GM12878 (cell line): ENCODE measurements at regions not wholly inside any gene's neighbourhood (a gene's known extent, or its start where the extent isn't known, plus 50 kb on each side); places are given as distances from the start of the nearest gene placed in this dataset.

Source experiments
- ATAC-seq: fragments of 200-7000 bp; cut with Tn5 transposase; 3 replicates; pipeline ENCODE4 v1.9.1; 2020; ENCODE audit warnings: mild to moderate bottlenecking, moderate library complexity
- BruUV-seq: library from RNA; stranded (reverse); fragments of 400-500 nt; replicated peaks from 2 replicates; lab custom pipeline; 2021; lab: Mats Ljungman, UMichigan
- CTCF ChIA-PET: fragments of 300-600 bp; sonication (Branson Sonifier 250); formaldehyde crosslinking; extraction: SDS; loops from one replicate; lab custom pipeline; 2021; ENCODE audit warnings: inconsistent platforms; lab: Yijun Ruan, JAX
- POLR2A ChIA-PET: fragments of 350-600 bp; formaldehyde crosslinking; extraction: SDS; loops from one replicate; lab custom pipeline; 2021; ENCODE audit warnings: inconsistent platforms; lab: Charles Lee
- RAD21 ChIA-PET: fragments of 300-600 bp; sonication (Branson Sonifier 250); formaldehyde crosslinking; loops from one replicate; lab custom pipeline; 2023; ENCODE audit warnings: antibody characterized with exemption; ENCODE audit not compliant: unreplicated experiment; lab: Charles Lee
- SMC1A ChIA-PET: fragments of 300-600 bp; sonication (Branson Sonifier 250); formaldehyde crosslinking; loops from one replicate; lab custom pipeline; 2023; ENCODE audit not compliant: unreplicated experiment, uncharacterized antibody; lab: Charles Lee
- DNase-seq: peaks from one replicate; pipeline ENCODE4 v3.0.0-alpha.2; 2011; ENCODE audit warnings: low read depth, low spot score
- FAIRE-seq: peaks from 3 replicates; lab custom pipeline; 2011; peaks lifted over from hg19 to GRCh38; lab: Jason Lieb, UNC
- H2AFZ ChIP-seq: 2 replicates; pipeline ENCODE4 v1.6.0; 2011; ENCODE audit warnings: low read depth, low read length, control low read depth; ENCODE audit not compliant: control insufficient read depth
- H3K27ac ChIP-seq: 2 replicates; pipeline ENCODE4 v1.5.1; 2011; ENCODE audit warnings: control low read depth; ENCODE audit not compliant: control insufficient read depth, insufficient read depth
- H3K27me3 ChIP-seq, 2 experiments: replicated peaks in 1 of 2; 2 replicates each; pipeline versions ENCODE4 v1.6.0 to v1.6.1; 2011; ENCODE audit warnings: low read length in 1 of 2; ENCODE audit not compliant: control insufficient read depth in 2 of 2, insufficient read depth in 2 of 2
- H3K36me3 ChIP-seq, 2 experiments: 2 replicates each; pipeline ENCODE4 v1.5.1; 2011; ENCODE audit warnings: low read length in 1 of 2; ENCODE audit not compliant: control insufficient read depth in 2 of 2, insufficient read depth in 2 of 2
- H3K4me1 ChIP-seq: 2 replicates; pipeline ENCODE4 v1.6.1; 2011; ENCODE audit warnings: mild to moderate bottlenecking, low read length, moderate library complexity, mixed read lengths; ENCODE audit not compliant: control insufficient read depth, insufficient read depth
- H3K4me2 ChIP-seq: 2 replicates; pipeline ENCODE4 v1.6.0; 2011; ENCODE audit warnings: control low read depth; ENCODE audit not compliant: control insufficient read depth, insufficient read depth
- H3K4me3 ChIP-seq: fragments of 200-600 bp; sonication (generic); 2 replicates; pipeline ENCODE4 v1.5.1; 2016
- H3K79me2 ChIP-seq: 2 replicates; pipeline ENCODE4 v1.6.0; 2011; ENCODE audit warnings: low read length; ENCODE audit not compliant: control insufficient read depth, insufficient read depth
- H3K9ac ChIP-seq: 2 replicates; pipeline ENCODE4 v1.8.0; 2011; ENCODE audit warnings: low read length, control low read depth, mixed read lengths; ENCODE audit not compliant: control insufficient read depth, insufficient read depth
- H3K9me3 ChIP-seq: replicated peaks from 3 replicates; pipeline ENCODE4 v1.5.1; 2011; ENCODE audit warnings: mild to moderate bottlenecking, low read length; ENCODE audit not compliant: control insufficient read depth, insufficient read depth
- H4K20me1 ChIP-seq: 2 replicates; pipeline ENCODE4 v1.6.0; 2011; ENCODE audit not compliant: control insufficient read depth, insufficient read depth
- ATF7 ChIP-seq: fragments of 450-650 bp; IDR thresholded peaks from 2 replicates; pipeline ENCODE4 v1.6.1; 2016; ENCODE audit warnings: low read depth, mild to moderate bottlenecking
- EED ChIP-seq: sonication (generic); IDR thresholded peaks from 2 replicates; pipeline ENCODE4 v1.6.1; 2016; ENCODE audit warnings: antibody characterized with exemption, low read depth
- PBX3 ChIP-seq: IDR thresholded peaks from 2 replicates; pipeline ENCODE4 v1.6.1; 2011; ENCODE audit warnings: mild to moderate bottlenecking, low read depth, low read length, moderate library complexity; ENCODE audit not compliant: insufficient replicate concordance
- RAD51 ChIP-seq: fragments of 450-650 bp; IDR thresholded peaks from 2 replicates; pipeline ENCODE4 v1.6.1; 2016; ENCODE audit warnings: moderate library complexity, mild to moderate bottlenecking, inconsistent platforms
- RCOR1 ChIP-seq: conservative IDR thresholded peaks from 2 replicates; pipeline ENCODE4 v1.6.1; 2012; ENCODE audit warnings: low read depth, low read length, improper control_type of control experiment
- RFX5 ChIP-seq: IDR thresholded peaks from 2 replicates; pipeline ENCODE4 v1.6.1; 2011; ENCODE audit warnings: low read depth, low read length, improper control_type of control experiment
- TARDBP ChIP-seq: IDR thresholded peaks from 2 replicates; pipeline ENCODE4 v1.6.1; 2016; ENCODE audit warnings: borderline replicate concordance
- ZNF687 ChIP-seq: fragments of 450-650 bp; IDR thresholded peaks from 2 replicates; pipeline ENCODE4 v1.6.1; 2017; ENCODE audit warnings: mild to moderate bottlenecking, moderate library complexity
- WGBS: methylation state at CpG from one replicate; pipeline ENCODE4 v1.1.6; 2016; ENCODE audit warnings: low lambda C conversion rate; ENCODE audit not compliant: insufficient replicate concordance, insufficient coverage; ENCODE audit errors: missing lambda C conversion rate; 5-methylcytosine and 5-hydroxymethylcytosine counted together
- in situ Hi-C: fragments of 300-500 bp; cut with MboI; formaldehyde crosslinking; loops from 9 replicates; pipeline ENCODE4 v1.14.3; 2018; ENCODE audit warnings: mixed read lengths
- intact Hi-C: fragments of 100-400 bp; cut with micrococcal nuclease; formaldehyde crosslinking; loops from one replicate; pipeline ENCODE4 v1.14.2; 2022; ENCODE audit not compliant: unreplicated experiment
- TF ChIP-seq, protein P1 (sequence below): fragments of 450-650 bp; IDR thresholded peaks from 2 replicates; pipeline ENCODE4 v1.6.1; 2017; ENCODE audit warnings: mild to moderate bottlenecking, moderate library complexity
- TF ChIP-seq, protein P2 (sequence below): IDR thresholded peaks from 2 replicates; pipeline ENCODE4 v1.6.1; 2012; ENCODE audit warnings: low read depth, low read length, improper control_type of control experiment

DNA sequence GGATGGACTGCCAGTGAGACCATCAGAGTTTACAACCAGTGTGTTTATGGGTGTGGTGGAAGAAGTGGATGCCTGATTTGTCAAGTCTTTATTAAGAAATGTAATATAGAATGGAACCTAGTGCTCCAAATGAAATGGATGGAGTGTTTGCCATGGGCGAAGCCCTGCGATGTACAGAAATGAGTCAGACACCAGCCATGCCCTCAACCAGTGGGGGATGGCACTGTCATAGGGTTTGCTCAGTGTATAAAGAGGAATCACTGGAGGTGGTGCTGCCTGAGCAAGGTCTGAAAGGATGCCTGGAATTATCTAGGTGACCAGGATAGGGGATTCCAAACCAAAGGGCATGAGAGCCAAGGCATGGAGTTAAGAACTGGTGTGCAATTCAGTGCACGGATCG is 120.9 kb upstream of the MTNR1B start (continued):
- TF ChIP-seq, protein P1, sequence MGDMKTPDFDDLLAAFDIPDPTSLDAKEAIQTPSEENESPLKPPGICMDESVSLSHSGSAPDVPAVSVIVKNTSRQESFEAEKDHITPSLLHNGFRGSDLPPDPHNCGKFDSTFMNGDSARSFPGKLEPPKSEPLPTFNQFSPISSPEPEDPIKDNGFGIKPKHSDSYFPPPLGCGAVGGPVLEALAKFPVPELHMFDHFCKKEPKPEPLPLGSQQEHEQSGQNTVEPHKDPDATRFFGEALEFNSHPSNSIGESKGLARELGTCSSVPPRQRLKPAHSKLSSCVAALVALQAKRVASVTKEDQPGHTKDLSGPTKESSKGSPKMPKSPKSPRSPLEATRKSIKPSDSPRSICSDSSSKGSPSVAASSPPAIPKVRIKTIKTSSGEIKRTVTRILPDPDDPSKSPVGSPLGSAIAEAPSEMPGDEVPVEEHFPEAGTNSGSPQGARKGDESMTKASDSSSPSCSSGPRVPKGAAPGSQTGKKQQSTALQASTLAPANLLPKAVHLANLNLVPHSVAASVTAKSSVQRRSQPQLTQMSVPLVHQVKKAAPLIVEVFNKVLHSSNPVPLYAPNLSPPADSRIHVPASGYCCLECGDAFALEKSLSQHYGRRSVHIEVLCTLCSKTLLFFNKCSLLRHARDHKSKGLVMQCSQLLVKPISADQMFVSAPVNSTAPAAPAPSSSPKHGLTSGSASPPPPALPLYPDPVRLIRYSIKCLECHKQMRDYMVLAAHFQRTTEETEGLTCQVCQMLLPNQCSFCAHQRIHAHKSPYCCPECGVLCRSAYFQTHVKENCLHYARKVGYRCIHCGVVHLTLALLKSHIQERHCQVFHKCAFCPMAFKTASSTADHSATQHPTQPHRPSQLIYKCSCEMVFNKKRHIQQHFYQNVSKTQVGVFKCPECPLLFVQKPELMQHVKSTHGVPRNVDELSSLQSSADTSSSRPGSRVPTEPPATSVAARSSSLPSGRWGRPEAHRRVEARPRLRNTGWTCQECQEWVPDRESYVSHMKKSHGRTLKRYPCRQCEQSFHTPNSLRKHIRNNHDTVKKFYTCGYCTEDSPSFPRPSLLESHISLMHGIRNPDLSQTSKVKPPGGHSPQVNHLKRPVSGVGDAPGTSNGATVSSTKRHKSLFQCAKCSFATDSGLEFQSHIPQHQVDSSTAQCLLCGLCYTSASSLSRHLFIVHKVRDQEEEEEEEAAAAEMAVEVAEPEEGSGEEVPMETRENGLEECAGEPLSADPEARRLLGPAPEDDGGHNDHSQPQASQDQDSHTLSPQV, result no peak

- Histone ChIP-seq H3K4me1 (no peaks in the 10 kb centered on the region), H3K4me3 (no peak overlapping the region), H3K27me3 (no peaks in the 10 kb centered on the region), H3K79me2 (no peaks in the 10 kb centered on the region), H3K27ac (no peak overlapping the region), H3K9me3 (no peaks in the 10 kb centered on the region), H3K4me2 (no peak overlapping the region), H3K9ac (no peak overlapping the region), H4K20me1 (no peaks in the 10 kb centered on the region), H2AFZ (no peak overlapping the region), H3K36me3 (no peaks in the 10 kb centered on the region; a peak in 1 of 4 replicates)
- no peak for FAIRE-seq
- 20% methylated on average over 4 of the region's 4 CpGs for WGBS
- ChIA-PET POLR2A (no interaction called here), SMC1A (interaction anchor here (0.6 to 0.8 kb wide), 2 partner anchors 16 to 29 kb away, joined by 3 read pairs; no protein-coding TSS in a partner anchor), RAD21 (no interaction called here), CTCF (interaction anchor here (1.0 kb wide), 1 partner anchor 37 kb away, joined by 3 read pairs; no protein-coding TSS in a partner anchor)
- BruUV-seq, result no TSS peak
- no peak for ATAC-seq
- in situ Hi-C loops (no loop called here), intact Hi-C loops (no loop called here)
- no peak for DNase-seq
- no peak for TF ChIP-seq RAD51
- no peak for TF ChIP-seq EED
- TF ChIP-seq RCOR1, result no peak
- TF ChIP-seq ATF7, result no peak
- TF ChIP-seq, protein P2, sequence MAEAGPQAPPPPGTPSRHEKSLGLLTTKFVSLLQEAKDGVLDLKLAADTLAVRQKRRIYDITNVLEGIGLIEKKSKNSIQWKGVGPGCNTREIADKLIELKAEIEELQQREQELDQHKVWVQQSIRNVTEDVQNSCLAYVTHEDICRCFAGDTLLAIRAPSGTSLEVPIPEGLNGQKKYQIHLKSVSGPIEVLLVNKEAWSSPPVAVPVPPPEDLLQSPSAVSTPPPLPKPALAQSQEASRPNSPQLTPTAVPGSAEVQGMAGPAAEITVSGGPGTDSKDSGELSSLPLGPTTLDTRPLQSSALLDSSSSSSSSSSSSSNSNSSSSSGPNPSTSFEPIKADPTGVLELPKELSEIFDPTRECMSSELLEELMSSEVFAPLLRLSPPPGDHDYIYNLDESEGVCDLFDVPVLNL, result no peak
- no peak for TF ChIP-seq RFX5
- no peak for TF ChIP-seq PBX3
- TF ChIP-seq ZNF687, result no peak
- no peak for TF ChIP-seq TARDBP
Observed at GRCh38 chr11:92850296-92850826, 119.1 kb upstream of the MTNR1B start.
